ENCODE measurements at regions not wholly inside any gene's neighbourhood (a gene's known extent, or its start where the extent isn't known, plus 50 kb on each side); places are given as distances from the start of the nearest gene placed in this dataset.

GRCh38 chr1:8120693-8121260, 94.7 kb upstream of the ERRFI1 start (continued):
- TF ChIP-seq ZNF317 (CRISPR knock-in tag; IDR thresholded peaks at IDR 0.05): no peak
- TF ChIP-seq ZNF251 (CRISPR knock-in tag; IDR thresholded peaks at IDR 0.05): no peak
- no peak for TF ChIP-seq ZNF3 (CRISPR knock-in tag; IDR thresholded peaks at IDR 0.05)
- no peak for TF ChIP-seq ZNF768 (CRISPR knock-in tag; IDR thresholded peaks at IDR 0.05)
- peak; percentile 81; the same call in 1 of the 2 replicates for TF ChIP-seq ZNF503 (CRISPR knock-in tag; IDR thresholded peaks at IDR 0.05)
- no peak for TF ChIP-seq MXD4 (CRISPR knock-in tag; IDR thresholded peaks at IDR 0.05)
- no peak for TF ChIP-seq ZNF720 (CRISPR knock-in tag; IDR thresholded peaks at IDR 0.05)
- peak; percentile 99 for TF ChIP-seq GFI1 (CRISPR knock-in tag; IDR thresholded peaks at IDR 0.05; ENCODE audit: borderline replicate concordance)
- TF ChIP-seq NR2F1 (CRISPR knock-in tag; IDR thresholded peaks at IDR 0.05): no peak
- TF ChIP-seq, protein P1, sequence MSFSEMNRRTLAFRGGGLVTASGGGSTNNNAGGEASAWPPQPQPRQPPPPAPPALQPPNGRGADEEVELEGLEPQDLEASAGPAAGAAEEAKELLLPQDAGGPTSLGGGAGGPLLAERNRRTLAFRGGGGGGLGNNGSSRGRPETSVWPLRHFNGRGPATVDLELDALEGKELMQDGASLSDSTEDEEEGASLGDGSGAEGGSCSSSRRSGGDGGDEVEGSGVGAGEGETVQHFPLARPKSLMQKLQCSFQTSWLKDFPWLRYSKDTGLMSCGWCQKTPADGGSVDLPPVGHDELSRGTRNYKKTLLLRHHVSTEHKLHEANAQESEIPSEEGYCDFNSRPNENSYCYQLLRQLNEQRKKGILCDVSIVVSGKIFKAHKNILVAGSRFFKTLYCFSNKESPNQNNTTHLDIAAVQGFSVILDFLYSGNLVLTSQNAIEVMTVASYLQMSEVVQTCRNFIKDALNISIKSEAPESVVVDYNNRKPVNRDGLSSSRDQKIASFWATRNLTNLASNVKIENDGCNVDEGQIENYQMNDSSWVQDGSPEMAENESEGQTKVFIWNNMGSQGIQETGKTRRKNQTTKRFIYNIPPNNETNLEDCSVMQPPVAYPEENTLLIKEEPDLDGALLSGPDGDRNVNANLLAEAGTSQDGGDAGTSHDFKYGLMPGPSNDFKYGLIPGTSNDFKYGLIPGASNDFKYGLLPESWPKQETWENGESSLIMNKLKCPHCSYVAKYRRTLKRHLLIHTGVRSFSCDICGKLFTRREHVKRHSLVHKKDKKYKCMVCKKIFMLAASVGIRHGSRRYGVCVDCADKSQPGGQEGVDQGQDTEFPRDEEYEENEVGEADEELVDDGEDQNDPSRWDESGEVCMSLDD (CRISPR knock-in tag; IDR thresholded peaks at IDR 0.05; ENCODE audit: borderline replicate concordance): no peak; the same call in 1 of the 2 replicates
- no peak; the same call in 1 of the 2 replicates for TF ChIP-seq SKIL (CRISPR knock-in tag; IDR thresholded peaks at IDR 0.05; ENCODE audit: borderline replicate concordance)
- no peak for TF ChIP-seq ZNF260 (CRISPR knock-in tag; IDR thresholded peaks at IDR 0.05; ENCODE audit: borderline replicate concordance, low read depth)
- TF ChIP-seq HMG20A (CRISPR knock-in tag; IDR thresholded peaks at IDR 0.05; ENCODE audit: borderline replicate concordance): peak; percentile 97
- TF ChIP-seq GATAD2A (CRISPR knock-in tag; IDR thresholded peaks at IDR 0.05): peak; percentile 96
- TF ChIP-seq TBX3 (IDR thresholded peaks at IDR 0.05; ENCODE audit: borderline replicate concordance): peak; percentile 47; the same call in 1 of the 2 replicates
- TF ChIP-seq, protein P2, sequence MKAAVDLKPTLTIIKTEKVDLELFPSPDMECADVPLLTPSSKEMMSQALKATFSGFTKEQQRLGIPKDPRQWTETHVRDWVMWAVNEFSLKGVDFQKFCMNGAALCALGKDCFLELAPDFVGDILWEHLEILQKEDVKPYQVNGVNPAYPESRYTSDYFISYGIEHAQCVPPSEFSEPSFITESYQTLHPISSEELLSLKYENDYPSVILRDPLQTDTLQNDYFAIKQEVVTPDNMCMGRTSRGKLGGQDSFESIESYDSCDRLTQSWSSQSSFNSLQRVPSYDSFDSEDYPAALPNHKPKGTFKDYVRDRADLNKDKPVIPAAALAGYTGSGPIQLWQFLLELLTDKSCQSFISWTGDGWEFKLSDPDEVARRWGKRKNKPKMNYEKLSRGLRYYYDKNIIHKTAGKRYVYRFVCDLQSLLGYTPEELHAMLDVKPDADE (CRISPR knock-in tag; IDR thresholded peaks at IDR 0.05): no peak
- no peak for TF ChIP-seq ZNF34 (CRISPR knock-in tag; IDR thresholded peaks at IDR 0.05; ENCODE audit: borderline replicate concordance)
